HAP-1 (cell line): ENCODE measurements at regions not wholly inside any gene's neighbourhood (a gene's known extent, or its start where the extent isn't known, plus 50 kb on each side); places are given as distances from the start of the nearest gene placed in this dataset.

Source experiments
- DNase-seq, 2 experiments: peaks; one replicate each; pipeline ENCODE4 v3.0.0-alpha.2; 2016 to 2020; ENCODE audit warnings: low spot score in 2 of 2
- H3K27me3 ChIP-seq: fragments of 250-450 bp; sonication (Bioruptor Pico); 2 replicates; pipeline ENCODE4 v1.5.1; 2020; ENCODE audit warnings: low read depth, mild to moderate bottlenecking, moderate library complexity
- H3K36me3 ChIP-seq: fragments of 250-450 bp; sonication (Bioruptor Pico); replicated peaks from 2 replicates; pipeline ENCODE4 v1.5.1; 2020; ENCODE audit warnings: mild to moderate bottlenecking
- H3K4me1 ChIP-seq: fragments of 250-450 bp; sonication (Bioruptor Pico); 2 replicates; pipeline ENCODE4 v1.5.1; 2020; ENCODE audit warnings: mild to moderate bottlenecking
- H3K4me3 ChIP-seq: fragments of 250-450 bp; sonication (Bioruptor Pico); 2 replicates; pipeline ENCODE4 v1.5.1; 2020; ENCODE audit warnings: mild to moderate bottlenecking, moderate library complexity
- H3K9me3 ChIP-seq: fragments of 250-450 bp; sonication (Bioruptor Pico); 2 replicates; pipeline ENCODE4 v1.5.1; 2020; ENCODE audit warnings: mild to moderate bottlenecking, moderate library complexity
- in situ Hi-C: fragments of 300-500 bp; cut with MboI; formaldehyde crosslinking; loops from 3 replicates; pipeline ENCODE4 v1.14.3; 2020; ENCODE audit warnings: low sequenced_read_pairs, inconsistent platforms, mixed read lengths

DNA sequence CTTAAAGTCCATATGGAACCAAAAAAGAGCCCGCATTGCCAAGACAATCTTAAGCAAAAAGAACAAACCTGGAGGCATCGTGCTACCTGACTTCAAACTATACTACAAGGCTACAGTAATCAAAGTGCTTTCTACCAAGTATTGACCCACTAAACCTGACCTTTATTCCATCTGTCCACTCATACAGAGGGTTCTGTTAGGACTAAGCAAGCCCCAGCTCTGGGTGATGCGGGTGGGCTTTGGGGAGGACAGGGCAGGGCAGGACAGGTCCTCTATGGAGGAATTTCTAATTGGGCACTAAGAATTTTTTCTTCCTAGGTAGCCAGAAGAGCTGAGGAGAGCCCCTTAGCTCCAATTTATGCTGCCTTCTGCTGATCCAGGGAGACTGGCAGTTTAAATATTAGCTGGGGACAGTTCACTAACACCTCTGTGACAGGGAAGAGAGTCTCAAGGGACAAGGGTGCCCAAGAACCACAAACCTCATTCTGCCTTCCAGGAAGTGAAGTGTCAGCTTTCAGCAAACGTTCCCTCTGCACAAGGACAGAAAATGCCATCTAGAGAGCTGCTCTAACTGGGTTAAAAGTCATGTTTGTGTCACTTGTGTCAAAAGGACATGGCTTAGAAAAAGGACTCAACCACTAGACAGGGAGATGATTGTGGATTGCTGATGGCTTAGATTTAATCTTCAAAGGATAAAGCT is 143.2 kb downstream of the KIT start:
- Histone ChIP-seq H3K27me3 (no peaks in the 10 kb centered on the region), H3K4me3 (no peak overlapping the region), H3K9me3 (no peaks in the 10 kb centered on the region), H3K4me1 (no peaks in the 10 kb centered on the region), H3K36me3 (no peaks in the 10 kb centered on the region)
- in situ Hi-C loops = no loop called here
- no peak for DNase-seq

DNA sequence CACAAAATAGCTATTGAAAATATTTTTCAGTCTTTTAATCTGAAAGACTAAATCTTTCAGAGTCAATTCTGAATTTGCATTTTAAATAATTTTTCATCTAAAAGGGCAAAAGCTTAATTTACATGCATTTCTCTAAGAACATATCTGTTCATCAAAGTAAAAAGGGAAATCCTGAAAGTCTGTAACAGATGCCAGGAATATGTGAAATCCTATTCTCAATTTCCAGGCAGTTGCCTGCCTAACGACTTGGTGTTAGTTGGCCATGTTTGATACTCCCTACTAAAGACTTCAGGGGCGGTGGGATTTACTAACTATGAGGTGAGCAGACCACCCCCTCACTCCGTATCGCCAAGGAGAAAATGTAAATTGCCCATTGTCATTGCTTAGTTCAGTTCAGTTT is 136.8 kb downstream of the KIT start:
- H3K27me3 ChIP-seq = no peaks in the 10 kb centered on the region
- no peaks in the 10 kb centered on the region for H3K36me3 ChIP-seq
- in situ Hi-C loops = no loop called here
- no peak overlapping the region for H3K4me3 ChIP-seq
- peaks cover 5% of the 10 kb centered on the region; the same call in 1 of the 2 replicates for H3K4me1 ChIP-seq
- no peaks in the 10 kb centered on the region for H3K9me3 ChIP-seq
- DNase-seq = no peak

DNA sequence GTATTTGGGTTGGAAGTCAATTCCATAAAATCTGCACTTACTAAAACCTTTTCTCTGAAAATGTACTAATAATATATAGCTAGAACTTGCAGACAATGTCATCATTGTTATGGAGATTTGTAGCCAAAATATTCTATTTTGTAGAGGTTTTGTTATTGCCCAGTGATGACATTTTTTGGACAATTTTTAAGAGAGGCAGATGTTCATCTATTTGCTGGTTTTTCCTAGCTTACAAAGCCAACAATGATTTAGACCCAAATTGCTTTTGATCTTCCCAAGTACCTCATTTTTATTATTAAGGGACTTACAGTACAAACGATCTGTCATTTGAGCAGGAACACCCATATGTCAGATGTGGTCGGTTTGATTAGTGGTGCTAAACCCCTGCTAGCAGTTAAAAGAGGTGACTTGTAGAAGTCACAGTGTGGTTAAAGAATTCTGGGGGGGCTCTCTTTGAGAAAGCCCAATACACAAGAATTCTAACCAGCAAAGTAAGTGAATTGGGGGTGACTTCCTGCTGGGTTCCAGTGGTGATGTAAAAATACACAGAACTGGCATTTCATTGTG is 136.2 kb downstream of the KIT start:
- H3K27me3 ChIP-seq = no peaks in the 10 kb centered on the region

More for the DNA sequence above, 136.2 kb downstream of the KIT start:
- in situ Hi-C loops = no loop called here
- Histone ChIP-seq H3K9me3 (no peaks in the 10 kb centered on the region), H3K4me3 (no peak overlapping the region), H3K36me3 (no peaks in the 10 kb centered on the region), H3K4me1 (peaks cover 5% of the 10 kb centered on the region; the same call in 1 of the 2 replicates)
- DNase-seq = no peak
